ENCODE measurements at regions not wholly inside any gene's neighbourhood (a gene's known extent, or its start where the extent isn't known, plus 50 kb on each side); places are given as distances from the start of the nearest gene placed in this dataset.

GRCh38 chr18:30298769-30299168, 743.8 kb downstream of the DSC3 start:
- H3K9me3 ChIP-seq, result no peaks in the 10 kb centered on the region
- no peaks in the 10 kb centered on the region for H3K36me3 ChIP-seq (ENCODE audit: low read depth)
- DNase-seq, result no peak
- no peaks in the 10 kb centered on the region for H3K4me1 ChIP-seq (ENCODE audit: low read depth)
- H3K4me3 ChIP-seq, result no peak overlapping the region
- no peak for ATAC-seq
- no peak for TF ChIP-seq CTCF (IDR thresholded peaks at IDR 0.05)
- intact Hi-C loops (cut with DNase I, micrococcal nuclease), result no loop called here

- Histone ChIP-seq H3K9me3 (no peaks in the 10 kb centered on the region), H3K36me3 (ENCODE audit: low read depth) (no peaks in the 10 kb centered on the region), H3K4me3 (no peak overlapping the region), H3K4me1 (ENCODE audit: low read depth) (no peaks in the 10 kb centered on the region)
- no peak for DNase-seq
- no peak for TF ChIP-seq CTCF (IDR thresholded peaks at IDR 0.05)
- intact Hi-C loops (cut with DNase I, micrococcal nuclease), result no loop called here
- ATAC-seq, result no peak
These were observed 753.7 kb downstream of the DSC3 start for GRCh38 chr18:30288662-30289414.

GRCh38 chr18:30280861-30281470, 761.6 kb downstream of the DSC3 start:
- Histone ChIP-seq H3K36me3 (ENCODE audit: low read depth) (no peaks in the 10 kb centered on the region), H3K4me3 (no peak overlapping the region), H3K4me1 (ENCODE audit: low read depth) (no peaks in the 10 kb centered on the region), H3K9me3 (no peaks in the 10 kb centered on the region)
- ATAC-seq (no peak), DNase-seq (peak in 1 of 3 donors; percentile 51)
- intact Hi-C loops (cut with DNase I, micrococcal nuclease), result no loop called here
- no peak for TF ChIP-seq CTCF (IDR thresholded peaks at IDR 0.05)

GRCh38 chr18:30280186-30280585, 762.4 kb downstream of the DSC3 start:
- no peak overlapping the region for H3K4me3 ChIP-seq
- intact Hi-C loops (cut with DNase I, micrococcal nuclease), result no loop called here

GRCh38 chr18:30277676-30278075, 764.9 kb downstream of the DSC3 start:
- Histone ChIP-seq H3K4me1 (ENCODE audit: low read depth) (no peaks in the 10 kb centered on the region), H3K9me3 (no peaks in the 10 kb centered on the region), H3K36me3 (ENCODE audit: low read depth) (no peaks in the 10 kb centered on the region), H3K4me3 (no peak overlapping the region)
- intact Hi-C loops (cut with DNase I, micrococcal nuclease), result no loop called here
- ATAC-seq (no peak), DNase-seq (no peak)
- TF ChIP-seq CTCF (IDR thresholded peaks at IDR 0.05), result no peak

More at GRCh38 chr18:30280186-30280585, 762.4 kb downstream of the DSC3 start:
- no peaks in the 10 kb centered on the region for H3K9me3 ChIP-seq
- no peak for TF ChIP-seq CTCF (IDR thresholded peaks at IDR 0.05)
- H3K4me1 ChIP-seq (ENCODE audit: low read depth), result no peaks in the 10 kb centered on the region
- DNase-seq (no peak), ATAC-seq (no peak)
- no peaks in the 10 kb centered on the region for H3K36me3 ChIP-seq (ENCODE audit: low read depth)

Data from mucosa of descending colon (tissue), 3 donors.